ENCODE measurements at regions not wholly inside any gene's neighbourhood (a gene's known extent, or its start where the extent isn't known, plus 50 kb on each side); places are given as distances from the start of the nearest gene placed in this dataset.

DNA sequence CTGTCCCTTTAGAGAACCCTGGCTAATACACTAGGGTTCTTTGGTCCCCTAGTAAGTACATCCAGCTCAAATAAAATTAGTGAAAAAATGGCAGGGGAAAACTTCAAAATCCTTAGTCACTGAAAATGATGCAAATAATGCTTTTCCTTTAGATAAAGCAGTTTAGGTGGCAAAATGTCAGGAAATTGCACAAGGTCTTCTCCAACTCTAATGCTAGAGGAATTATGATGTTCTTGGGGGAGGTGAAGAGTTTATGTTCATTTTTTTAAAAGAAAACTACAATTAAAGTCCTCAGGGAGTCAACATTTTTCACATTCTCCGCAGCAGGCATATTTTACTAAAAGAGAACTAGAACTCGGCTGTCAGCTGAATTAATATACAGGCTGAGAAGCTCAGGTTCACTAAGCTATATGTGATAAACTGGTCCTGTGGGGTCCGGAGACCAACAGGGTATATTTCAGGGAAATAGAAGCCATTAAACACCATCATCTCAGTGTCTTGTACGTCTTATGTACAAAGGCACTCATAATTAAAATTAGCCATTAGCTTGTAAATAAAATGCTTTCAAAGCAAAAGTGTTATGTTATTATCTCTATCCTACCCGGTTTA is 1164.7 kb upstream of the AUTS2 start:
- Histone ChIP-seq H3K36me3 (no peaks in the 10 kb centered on the region), H3K27ac (no peak overlapping the region), H3K4me1 (no peaks in the 10 kb centered on the region), H3K9me3 (no peaks in the 10 kb centered on the region), H3K4me3 (no peak overlapping the region), H3K27me3 (ENCODE audit: low read depth) (no peaks in the 10 kb centered on the region)
- no peak for DNase-seq
- ATAC-seq: no peak
- no peak for TF ChIP-seq CTCF (IDR thresholded peaks at IDR 0.05)
- intact Hi-C loops (cut with DNase I): no loop called here

- H3K27ac ChIP-seq: no peak overlapping the region
- intact Hi-C loops (cut with DNase I): no loop called here
- TF ChIP-seq CTCF (IDR thresholded peaks at IDR 0.05): no peak
- no peaks in the 10 kb centered on the region for H3K27me3 ChIP-seq (ENCODE audit: low read depth)
- H3K4me3 ChIP-seq: no peak overlapping the region
- no peaks in the 10 kb centered on the region for H3K4me1 ChIP-seq
- H3K9me3 ChIP-seq: no peaks in the 10 kb centered on the region
- no peak for DNase-seq
- no peak for ATAC-seq
- no peaks in the 10 kb centered on the region for H3K36me3 ChIP-seq
Observed at GRCh38 chr7:68434857-68435256, 1163.4 kb upstream of the AUTS2 start.

- no peak overlapping the region for H3K27ac ChIP-seq
- ATAC-seq (no peak), DNase-seq (no peak)
- no peak overlapping the region for H3K4me3 ChIP-seq
- no peaks in the 10 kb centered on the region for H3K9me3 ChIP-seq
- no peak for TF ChIP-seq CTCF (IDR thresholded peaks at IDR 0.05)
- no peaks in the 10 kb centered on the region for H3K36me3 ChIP-seq
- H3K4me1 ChIP-seq: no peaks in the 10 kb centered on the region
- no peaks in the 10 kb centered on the region for H3K27me3 ChIP-seq (ENCODE audit: low read depth)
- intact Hi-C loops (cut with DNase I): no loop called here
Observed at GRCh38 chr7:68438016-68438415, 1160.3 kb upstream of the AUTS2 start.

DNA sequence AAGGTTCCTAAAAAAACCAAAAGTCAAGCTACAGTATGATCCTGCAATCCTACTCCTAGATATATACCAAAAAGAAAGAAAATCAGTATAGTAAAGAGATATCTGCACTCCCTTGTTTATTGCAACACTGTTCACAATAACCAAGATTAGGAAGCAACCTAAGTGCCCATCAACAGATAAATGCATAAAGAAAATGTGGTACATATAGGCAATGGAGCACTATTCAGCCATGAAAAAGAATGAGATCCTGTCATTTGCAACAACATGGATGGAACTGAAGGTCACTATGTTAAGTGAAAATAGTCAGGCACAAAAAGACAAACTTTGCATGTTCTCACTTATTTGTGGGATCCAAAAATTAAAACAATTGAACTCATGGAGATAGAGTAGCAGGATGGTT is 1159.5 kb upstream of the AUTS2 start:
- DNase-seq (no peak), ATAC-seq (no peak)
- intact Hi-C loops (cut with DNase I): no loop called here
- no peak overlapping the region for H3K4me3 ChIP-seq
- H3K9me3 ChIP-seq: no peaks in the 10 kb centered on the region
- H3K27ac ChIP-seq: no peak overlapping the region
- H3K27me3 ChIP-seq (ENCODE audit: low read depth): no peaks in the 10 kb centered on the region
- no peaks in the 10 kb centered on the region for H3K4me1 ChIP-seq
- H3K36me3 ChIP-seq: no peaks in the 10 kb centered on the region
- TF ChIP-seq CTCF (IDR thresholded peaks at IDR 0.05): no peak

GRCh38 chr7:68439897-68440296 is 1158.4 kb upstream of the AUTS2 start:
- ATAC-seq (no peak), DNase-seq (no peak)
- no peak for TF ChIP-seq CTCF (IDR thresholded peaks at IDR 0.05)
- no peak overlapping the region for H3K27ac ChIP-seq
- H3K27me3 ChIP-seq (ENCODE audit: low read depth): no peaks in the 10 kb centered on the region
- intact Hi-C loops (cut with DNase I): no loop called here
- no peaks in the 10 kb centered on the region for H3K4me1 ChIP-seq
- no peaks in the 10 kb centered on the region for H3K36me3 ChIP-seq
- H3K4me3 ChIP-seq: no peak overlapping the region
- no peaks in the 10 kb centered on the region for H3K9me3 ChIP-seq

DNA sequence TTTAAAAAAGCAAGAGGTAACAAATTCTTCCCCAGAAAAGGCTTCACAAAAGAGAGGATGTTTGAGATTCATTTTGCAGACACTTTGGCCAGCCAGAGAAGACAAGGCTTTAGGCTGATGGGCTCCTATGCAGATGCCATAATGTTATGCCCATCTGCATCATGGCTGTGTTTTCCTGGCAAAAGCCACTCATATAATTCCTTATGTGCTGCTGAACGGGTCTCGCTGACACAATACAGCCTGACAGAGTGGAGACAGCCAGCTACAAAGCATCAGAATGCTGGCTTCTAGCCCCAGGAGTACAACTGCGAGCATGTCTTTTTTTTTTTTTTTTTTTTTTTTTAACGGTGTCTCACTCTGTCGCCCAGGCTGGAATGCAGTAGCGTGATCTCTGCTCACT is 1157.4 kb upstream of the AUTS2 start:
- no peak overlapping the region for H3K27ac ChIP-seq
- no peaks in the 10 kb centered on the region for H3K9me3 ChIP-seq
- H3K4me1 ChIP-seq: no peaks in the 10 kb centered on the region
- DNase-seq (no peak), ATAC-seq (no peak)
- H3K4me3 ChIP-seq: no peak overlapping the region
- TF ChIP-seq CTCF (IDR thresholded peaks at IDR 0.05): no peak
- no peaks in the 10 kb centered on the region for H3K27me3 ChIP-seq (ENCODE audit: low read depth)
- intact Hi-C loops (cut with DNase I): no loop called here
- H3K36me3 ChIP-seq: no peaks in the 10 kb centered on the region

All from lower lobe of right lung (tissue), 2 donors.